Endothelial cell of umbilical vein (primary cell): ENCODE measurements at regions not wholly inside any gene's neighbourhood (a gene's known extent, or its start where the extent isn't known, plus 50 kb on each side); places are given as distances from the start of the nearest gene placed in this dataset.

Source experiments
- BruUV-seq: library from RNA; stranded (reverse); fragments of 400-500 nt; replicated peaks from 2 replicates; lab custom pipeline; 2021; lab: Mats Ljungman, UMichigan
- CTCF ChIA-PET: fragments of 300-600, 350-600 bp; sonication (Branson Sonifier 250); formaldehyde crosslinking; loops from one replicate; lab custom pipeline; 2021; ENCODE audit warnings: antibody characterized with exemption, inconsistent platforms; lab: Charles Lee
- POLR2A ChIA-PET: fragments of 300-600, 350-600 bp; sonication (Branson Sonifier 250); formaldehyde crosslinking; loops from one replicate; lab custom pipeline; 2021; ENCODE audit warnings: antibody characterized with exemption, inconsistent platforms; lab: Charles Lee
- DNase-seq: peaks from one replicate; pipeline ENCODE4 v3.0.0-alpha.2; 2011; ENCODE audit warnings: low read depth, low spot score
- FAIRE-seq: peaks from 2 replicates; lab custom pipeline; 2011; peaks lifted over from hg19 to GRCh38; lab: Jason Lieb, UNC
- H2AFZ ChIP-seq: 2 replicates; pipeline ENCODE4 v1.6.0; 2012; ENCODE audit warnings: low read depth, low read length, control low read depth, inconsistent platforms
- H3K27ac ChIP-seq: 2 replicates; pipeline ENCODE4 v1.5.1; 2011; ENCODE audit warnings: low read depth, mild to moderate bottlenecking, control low read depth, low read length, moderate library complexity; ENCODE audit not compliant: insufficient read depth
- H3K27me3 ChIP-seq, 2 experiments: 2 replicates each; pipeline versions ENCODE4 v1.6.0 to v1.6.1; 2011; ENCODE audit warnings: low read length in 2 of 2, mixed read lengths in 1 of 2; ENCODE audit not compliant: control insufficient read depth in 2 of 2, insufficient read depth in 2 of 2
- H3K36me3 ChIP-seq, 2 experiments: 2 replicates in 1 of 2; 3 replicates in 1 of 2; pipeline ENCODE4 v1.5.1; 2011; ENCODE audit warnings: low read length in 2 of 2, mild to moderate bottlenecking in 1 of 2, moderate library complexity in 1 of 2; ENCODE audit not compliant: control insufficient read depth in 2 of 2, insufficient read depth in 2 of 2; ENCODE audit errors: extremely low read depth in 1 of 2
- H3K4me1 ChIP-seq: 3 replicates; pipeline ENCODE4 v1.5.1; 2011; ENCODE audit warnings: mild to moderate bottlenecking, low read length; ENCODE audit not compliant: control insufficient read depth, insufficient read depth; ENCODE audit errors: extremely low read depth
- H3K4me2 ChIP-seq: 2 replicates; pipeline ENCODE4 v1.6.1; 2011; ENCODE audit warnings: low read length, control low read depth, mixed read lengths; ENCODE audit not compliant: insufficient read depth
- H3K4me3 ChIP-seq, 3 experiments: fragments of 200-600 bp in 1 of 3; sonication (generic), shearing (Covaris generic) in 1 of 3; replicated peaks in 1 of 3; 2 replicates each; pipeline ENCODE4 v1.5.1; 2011 to 2016; ENCODE audit warnings: control low read depth in 3 of 3, low read length in 3 of 3, mild to moderate bottlenecking in 2 of 3, inconsistent platforms in 1 of 3, low read depth in 1 of 3, moderate library complexity in 1 of 3; ENCODE audit not compliant: insufficient read depth in 1 of 3
- H3K79me2 ChIP-seq: 2 replicates; pipeline ENCODE4 v1.6.0; 2012; ENCODE audit warnings: low read length, inconsistent platforms; ENCODE audit not compliant: control insufficient read depth, insufficient read depth
- H3K9ac ChIP-seq: replicated peaks from 2 replicates; pipeline ENCODE3; 2011; ENCODE audit warnings: low read length, control low read depth; ENCODE audit not compliant: insufficient read depth; ENCODE audit errors: extremely low read depth
- H3K9me1 ChIP-seq: replicated peaks from 3 replicates; pipeline ENCODE4 v1.6.0; 2011; ENCODE audit warnings: mild to moderate bottlenecking, low read length; ENCODE audit not compliant: control insufficient read depth, insufficient read depth; ENCODE audit errors: extremely low read depth
- H3K9me3 ChIP-seq: replicated peaks from 2 replicates; pipeline ENCODE4 v1.5.1; 2012; ENCODE audit warnings: low read length, inconsistent platforms; ENCODE audit not compliant: control insufficient read depth, insufficient read depth
- H4K20me1 ChIP-seq: replicated peaks from 2 replicates; pipeline ENCODE3; 2011; ENCODE audit warnings: mild to moderate bottlenecking, low read length; ENCODE audit not compliant: control insufficient read depth, insufficient read depth; ENCODE audit errors: extremely low read depth
- EZH2 ChIP-seq: IDR thresholded peaks from 2 replicates; pipeline ENCODE4 v1.6.1; 2012; ENCODE audit warnings: borderline replicate concordance, low read depth, mild to moderate bottlenecking, moderate library complexity, low read length, inconsistent platforms; ENCODE audit not compliant: severe bottlenecking
- FOS ChIP-seq: IDR thresholded peaks from 2 replicates; pipeline ENCODE4 v1.6.1; 2011; ENCODE audit warnings: mild to moderate bottlenecking, low read length, moderate library complexity, borderline replicate concordance; ENCODE audit not compliant: insufficient read depth
- GATA2 ChIP-seq: IDR thresholded peaks from 2 replicates; pipeline ENCODE4 v1.7.0; 2011; ENCODE audit warnings: low read depth, mild to moderate bottlenecking, moderate library complexity, mixed read lengths, low read length; ENCODE audit not compliant: insufficient read length, insufficient read depth
- JUN ChIP-seq: IDR thresholded peaks from 2 replicates; pipeline ENCODE4 v1.6.1; 2011; ENCODE audit warnings: borderline replicate concordance, low read depth; ENCODE audit not compliant: insufficient read length, insufficient read depth
- MYC ChIP-seq: IDR thresholded peaks from one replicate; pipeline ENCODE4 v1.6.1; 2011; ENCODE audit warnings: mild to moderate bottlenecking, low read depth, low read length
- POLR2A ChIP-seq: IDR thresholded peaks from 2 replicates; pipeline ENCODE4 v1.6.1; 2012; ENCODE audit warnings: low read depth, mild to moderate bottlenecking, control low read depth, low read length
- POLR2AphosphoS5 ChIP-seq: IDR thresholded peaks from 2 replicates; pipeline ENCODE4 v1.6.1; 2012; ENCODE audit warnings: low read depth, mild to moderate bottlenecking, control low read depth, low read length, moderate library complexity; ENCODE audit not compliant: insufficient read depth
- dilution Hi-C: fragments of 300-500 bp; cut with MboI; formaldehyde crosslinking; loops from one replicate; pipeline ENCODE4 v1.15.0; 2019; ENCODE audit warnings: low sequenced_read_pairs; ENCODE audit not compliant: extremely low pct_ligation_motif_present
- intact Hi-C: fragments of 100-400 bp; cut with micrococcal nuclease; formaldehyde crosslinking; loops from one replicate; pipeline ENCODE4 v1.10.0; 2022
- TF ChIP-seq, protein P1 (sequence below), 2 donors: IDR thresholded peaks; 1 replicate in 1 of 2; 2 replicates in 1 of 2; pipeline ENCODE4 v1.5.1; 2011; ENCODE audit warnings: low read length in 2 of 2, mild to moderate bottlenecking in 2 of 2, moderate library complexity in 2 of 2, control low read depth in 1 of 2, inconsistent platforms in 1 of 2, low read depth in 1 of 2; ENCODE audit not compliant: insufficient read depth in 1 of 2; ENCODE audit errors: extremely low read depth in 1 of 2
- TF ChIP-seq, protein P2 (sequence below): IDR thresholded peaks from 2 replicates; pipeline ENCODE4 v1.6.1; 2011; ENCODE audit not compliant: insufficient read depth, insufficient read length

- no peak overlapping the region for H3K9ac ChIP-seq
- H3K27ac ChIP-seq = no peak overlapping the region
- no peak overlapping the region for H3K4me3 ChIP-seq
- H2AFZ ChIP-seq = no peak overlapping the region
- no peaks in the 10 kb centered on the region for H3K79me2 ChIP-seq
- intact Hi-C loops (no loop called here), dilution Hi-C loops (no loop called here)
- H4K20me1 ChIP-seq = no peaks in the 10 kb centered on the region
- no peak for DNase-seq
- no peaks in the 10 kb centered on the region for H3K9me1 ChIP-seq
- no peaks in the 10 kb centered on the region for H3K36me3 ChIP-seq
- no peaks in the 10 kb centered on the region for H3K27me3 ChIP-seq
- no TSS peak for BruUV-seq
- ChIA-PET POLR2A (no interaction called here), CTCF (no interaction called here)
- TF ChIP-seq EZH2 (no peak), FOS (no peak), POLR2A (no peak)
- no peak for FAIRE-seq
- H3K4me2 ChIP-seq = no peak overlapping the region
- peaks cover 3% of the 10 kb centered on the region for H3K9me3 ChIP-seq
- no peaks in the 10 kb centered on the region for H3K4me1 ChIP-seq
Measured at GRCh38 chr6:51536728-51537127, 550.7 kb downstream of the PKHD1 start.

- Histone ChIP-seq H3K9me3 (peaks cover 2% of the 10 kb centered on the region), H3K27ac (no peak overlapping the region), H3K9me1 (no peaks in the 10 kb centered on the region), H3K4me3 (no peak overlapping the region), H3K79me2 (no peaks in the 10 kb centered on the region), H3K9ac (no peak overlapping the region), H3K4me2 (no peak overlapping the region), H2AFZ (no peak overlapping the region), H3K27me3 (no peaks in the 10 kb centered on the region), H4K20me1 (no peaks in the 10 kb centered on the region), H3K4me1 (no peaks in the 10 kb centered on the region), H3K36me3 (no peaks in the 10 kb centered on the region)
- ChIA-PET POLR2A (no interaction called here), CTCF (no interaction called here)
- no TSS peak for BruUV-seq
- dilution Hi-C loops = no loop called here
- TF ChIP-seq FOS = no peak
- TF ChIP-seq, protein P1, sequence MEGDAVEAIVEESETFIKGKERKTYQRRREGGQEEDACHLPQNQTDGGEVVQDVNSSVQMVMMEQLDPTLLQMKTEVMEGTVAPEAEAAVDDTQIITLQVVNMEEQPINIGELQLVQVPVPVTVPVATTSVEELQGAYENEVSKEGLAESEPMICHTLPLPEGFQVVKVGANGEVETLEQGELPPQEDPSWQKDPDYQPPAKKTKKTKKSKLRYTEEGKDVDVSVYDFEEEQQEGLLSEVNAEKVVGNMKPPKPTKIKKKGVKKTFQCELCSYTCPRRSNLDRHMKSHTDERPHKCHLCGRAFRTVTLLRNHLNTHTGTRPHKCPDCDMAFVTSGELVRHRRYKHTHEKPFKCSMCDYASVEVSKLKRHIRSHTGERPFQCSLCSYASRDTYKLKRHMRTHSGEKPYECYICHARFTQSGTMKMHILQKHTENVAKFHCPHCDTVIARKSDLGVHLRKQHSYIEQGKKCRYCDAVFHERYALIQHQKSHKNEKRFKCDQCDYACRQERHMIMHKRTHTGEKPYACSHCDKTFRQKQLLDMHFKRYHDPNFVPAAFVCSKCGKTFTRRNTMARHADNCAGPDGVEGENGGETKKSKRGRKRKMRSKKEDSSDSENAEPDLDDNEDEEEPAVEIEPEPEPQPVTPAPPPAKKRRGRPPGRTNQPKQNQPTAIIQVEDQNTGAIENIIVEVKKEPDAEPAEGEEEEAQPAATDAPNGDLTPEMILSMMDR (IDR thresholded peaks at IDR 0.05; ENCODE audit: extremely low read depth in 1 of 2, insufficient read depth in 1 of 2, low read depth in 1 of 2, low read length in 2 of 2) = no peak
- TF ChIP-seq, protein P2, sequence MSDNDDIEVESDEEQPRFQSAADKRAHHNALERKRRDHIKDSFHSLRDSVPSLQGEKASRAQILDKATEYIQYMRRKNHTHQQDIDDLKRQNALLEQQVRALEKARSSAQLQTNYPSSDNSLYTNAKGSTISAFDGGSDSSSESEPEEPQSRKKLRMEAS = no peak
- TF ChIP-seq EZH2 = no peak
- no peak for TF ChIP-seq POLR2AphosphoS5
- no peak for TF ChIP-seq POLR2A
- TF ChIP-seq MYC = no peak
- no peak for TF ChIP-seq JUN
- TF ChIP-seq GATA2 = no peak
- intact Hi-C loops = no loop called here
- FAIRE-seq (no peak), DNase-seq (no peak)
Measured at GRCh38 chr6:51541847-51542246, 545.6 kb downstream of the PKHD1 start.
